ENCODE measurements at regions not wholly inside any gene's neighbourhood (a gene's known extent, or its start where the extent isn't known, plus 50 kb on each side); places are given as distances from the start of the nearest gene placed in this dataset.
A peak's percentile ranks its signal among the peaks of the same experiment; 100 is the strongest.

DNA sequence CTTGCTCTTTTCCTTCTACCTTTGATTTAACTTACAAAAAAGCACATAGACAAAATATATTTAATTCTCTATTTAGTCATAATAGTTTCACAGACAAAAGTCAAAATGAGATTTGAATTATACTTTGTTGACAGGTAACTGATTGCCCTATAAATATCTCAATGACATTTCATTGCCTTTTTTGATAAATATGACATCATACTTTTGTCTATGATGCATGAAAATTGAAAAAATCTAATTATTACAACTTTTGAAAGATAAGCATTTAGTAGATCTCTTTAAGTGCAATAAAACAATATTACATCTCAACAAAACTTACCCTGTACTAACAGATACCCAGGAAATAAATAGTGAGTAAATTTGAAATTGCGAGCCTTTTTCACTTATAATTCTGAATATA lies 147.9 kb downstream of the SERPINI1 start:
- Histone ChIP-seq H3K36me3 (no peaks in the 10 kb centered on the region), H3K9me3 (no peaks in the 10 kb centered on the region), H3K4me1 (peaks cover 0 to 4% of the 10 kb centered on the region in 2 donors), H3K27ac (no peak overlapping the region), H3K27me3 (no peaks in the 10 kb centered on the region), H3K4me3 (no peak overlapping the region)
- DNase-seq (ENCODE audit: low spot score): no peak
- TF ChIP-seq, protein P1, sequence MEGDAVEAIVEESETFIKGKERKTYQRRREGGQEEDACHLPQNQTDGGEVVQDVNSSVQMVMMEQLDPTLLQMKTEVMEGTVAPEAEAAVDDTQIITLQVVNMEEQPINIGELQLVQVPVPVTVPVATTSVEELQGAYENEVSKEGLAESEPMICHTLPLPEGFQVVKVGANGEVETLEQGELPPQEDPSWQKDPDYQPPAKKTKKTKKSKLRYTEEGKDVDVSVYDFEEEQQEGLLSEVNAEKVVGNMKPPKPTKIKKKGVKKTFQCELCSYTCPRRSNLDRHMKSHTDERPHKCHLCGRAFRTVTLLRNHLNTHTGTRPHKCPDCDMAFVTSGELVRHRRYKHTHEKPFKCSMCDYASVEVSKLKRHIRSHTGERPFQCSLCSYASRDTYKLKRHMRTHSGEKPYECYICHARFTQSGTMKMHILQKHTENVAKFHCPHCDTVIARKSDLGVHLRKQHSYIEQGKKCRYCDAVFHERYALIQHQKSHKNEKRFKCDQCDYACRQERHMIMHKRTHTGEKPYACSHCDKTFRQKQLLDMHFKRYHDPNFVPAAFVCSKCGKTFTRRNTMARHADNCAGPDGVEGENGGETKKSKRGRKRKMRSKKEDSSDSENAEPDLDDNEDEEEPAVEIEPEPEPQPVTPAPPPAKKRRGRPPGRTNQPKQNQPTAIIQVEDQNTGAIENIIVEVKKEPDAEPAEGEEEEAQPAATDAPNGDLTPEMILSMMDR (IDR thresholded peaks at IDR 0.05): no peak

DNA sequence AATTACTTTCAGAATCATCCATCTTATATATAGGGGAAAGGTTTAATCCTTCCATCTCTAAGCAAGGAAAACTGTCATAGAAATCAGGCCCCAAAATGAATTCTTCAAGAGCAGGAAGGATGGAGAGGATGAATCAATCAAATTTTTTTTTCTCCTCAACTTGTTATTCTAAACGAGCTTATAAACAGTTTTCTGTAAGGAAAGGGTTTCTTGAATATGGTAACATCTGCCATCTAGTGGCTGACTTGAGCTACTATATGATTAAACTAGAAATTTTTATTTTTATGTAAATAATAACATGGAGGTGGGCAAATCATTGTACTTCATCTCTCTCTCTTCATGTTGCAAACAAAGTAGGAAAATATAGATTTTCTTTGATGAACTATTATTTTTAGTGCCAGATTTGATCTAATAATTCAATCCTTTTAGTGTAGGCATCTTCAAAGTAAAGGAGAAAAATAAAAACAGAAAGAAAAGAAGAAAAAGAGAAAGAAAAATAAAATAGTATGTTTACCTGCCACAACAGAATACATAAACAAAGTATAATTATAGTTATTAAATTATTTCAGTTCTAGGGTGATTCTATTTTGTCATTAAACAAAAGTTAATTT lies 146.6 kb downstream of the SERPINI1 start:
- Histone ChIP-seq H3K27ac (no peak overlapping the region), H3K27me3 (no peaks in the 10 kb centered on the region), H3K36me3 (no peaks in the 10 kb centered on the region), H3K4me1 (peaks cover 0 to 10% of the 10 kb centered on the region in 2 donors), H3K4me3 (no peak overlapping the region), H3K9me3 (no peaks in the 10 kb centered on the region)
- DNase-seq (ENCODE audit: low spot score): no peak
- TF ChIP-seq, protein P1 (IDR thresholded peaks at IDR 0.05): peak; percentile 55 to 84

- no peak for DNase-seq (ENCODE audit: low spot score)
- H3K27ac ChIP-seq: no peak overlapping the region
- no peaks in the 10 kb centered on the region for H3K27me3 ChIP-seq
- H3K9me3 ChIP-seq: no peaks in the 10 kb centered on the region
- peaks cover 0 to 19% of the 10 kb centered on the region in 2 donors for H3K4me1 ChIP-seq
- TF ChIP-seq, protein P1 (IDR thresholded peaks at IDR 0.05): no peak
- H3K36me3 ChIP-seq: no peaks in the 10 kb centered on the region
- no peak overlapping the region for H3K4me3 ChIP-seq
Observed at GRCh38 chr3:167880183-167880582, 144.7 kb downstream of the SERPINI1 start.

DNA sequence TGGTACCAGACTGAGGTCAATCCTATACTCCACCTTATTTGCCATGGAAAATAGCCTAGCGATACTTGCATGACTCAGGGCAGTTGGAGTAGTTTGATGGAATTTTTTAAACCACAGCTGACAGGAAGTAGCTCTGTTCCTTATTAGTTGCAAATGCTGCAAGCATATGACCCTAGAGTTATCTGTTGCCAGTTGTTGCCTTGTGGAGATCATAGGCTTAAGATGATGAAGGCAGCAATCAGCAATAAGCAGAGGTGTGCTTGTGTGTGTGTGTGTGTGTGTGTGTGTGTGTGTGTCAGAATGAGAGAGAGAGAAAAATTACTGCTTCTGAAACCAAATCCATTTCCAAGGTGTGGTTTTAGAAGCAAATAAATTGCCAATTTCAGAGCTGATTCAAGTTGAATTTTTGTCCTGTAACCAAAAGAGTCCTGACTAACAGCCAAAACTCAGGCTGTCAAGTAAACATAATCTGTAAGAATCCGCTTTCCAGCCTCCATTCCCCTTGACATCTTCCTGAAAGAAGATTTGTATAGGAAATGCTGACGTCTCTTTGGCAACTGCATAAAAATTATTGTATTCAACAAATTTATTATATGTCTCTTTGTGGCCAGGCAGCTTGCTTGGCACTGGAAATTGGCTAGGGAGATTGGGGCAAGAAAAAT lies 141.2 kb downstream of the SERPINI1 start:
- Histone ChIP-seq H3K27me3 (no peaks in the 10 kb centered on the region), H3K36me3 (no peaks in the 10 kb centered on the region), H3K4me3 (no peak overlapping the region), H3K4me1 (peaks cover 0 to 29% of the 10 kb centered on the region in 2 donors), H3K9me3 (no peaks in the 10 kb centered on the region), H3K27ac (peak overlapping the region; percentile 58 to 69)
- no peak for DNase-seq (ENCODE audit: low spot score)
- TF ChIP-seq, protein P1 (IDR thresholded peaks at IDR 0.05): no peak

All from right atrium auricular region (tissue), 2 donors.